HCT116 (cell line): ENCODE measurements at regions not wholly inside any gene's neighbourhood (a gene's known extent, or its start where the extent isn't known, plus 50 kb on each side); places are given as distances from the start of the nearest gene placed in this dataset.

Source experiments
- POLR2AphosphoS5 ChIP-seq: IDR thresholded peaks from 2 replicates; pipeline ENCODE4 v1.6.1; 2011; ENCODE audit warnings: mild to moderate bottlenecking, low read depth, low read length, moderate library complexity
- TF ChIP-seq, protein P1 (sequence below), 3 experiments: fragments of 200-600 bp in 1 of 3; sonication (generic) in 1 of 3; IDR thresholded peaks in 2 of 3; conservative IDR thresholded peaks in 1 of 3; 2 replicates each; pipeline ENCODE4 v1.5.1; 2012 to 2017; ENCODE audit warnings: low read depth in 2 of 3, low read length in 2 of 3, antibody characterized with exemption in 1 of 3, borderline replicate concordance in 1 of 3, control low read depth in 1 of 3, mild to moderate bottlenecking in 1 of 3, mixed read lengths in 1 of 3, mixed run types in 1 of 3, moderate library complexity in 1 of 3; ENCODE audit not compliant: insufficient read depth in 1 of 3

DNA sequence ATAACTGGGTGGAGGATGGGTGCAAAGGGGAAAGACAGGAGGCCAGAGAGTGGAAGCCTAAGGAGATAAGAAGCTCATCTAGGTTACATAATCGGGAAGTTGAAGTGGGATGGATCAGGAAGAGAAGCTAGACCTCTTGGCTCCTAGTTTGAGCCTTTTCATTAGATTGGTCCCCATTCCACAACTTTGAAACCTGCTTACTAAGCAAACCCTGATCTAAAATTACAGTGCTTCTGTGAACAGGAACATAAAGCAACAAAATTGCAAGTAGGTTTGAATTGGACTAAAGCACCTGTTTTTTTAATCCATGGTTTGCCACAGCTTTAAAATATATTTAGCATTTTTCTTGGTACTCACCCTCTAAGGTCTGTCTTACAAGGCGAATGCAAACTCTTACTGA lies 80.4 kb upstream of the EED start:
- TF ChIP-seq, protein P1, sequence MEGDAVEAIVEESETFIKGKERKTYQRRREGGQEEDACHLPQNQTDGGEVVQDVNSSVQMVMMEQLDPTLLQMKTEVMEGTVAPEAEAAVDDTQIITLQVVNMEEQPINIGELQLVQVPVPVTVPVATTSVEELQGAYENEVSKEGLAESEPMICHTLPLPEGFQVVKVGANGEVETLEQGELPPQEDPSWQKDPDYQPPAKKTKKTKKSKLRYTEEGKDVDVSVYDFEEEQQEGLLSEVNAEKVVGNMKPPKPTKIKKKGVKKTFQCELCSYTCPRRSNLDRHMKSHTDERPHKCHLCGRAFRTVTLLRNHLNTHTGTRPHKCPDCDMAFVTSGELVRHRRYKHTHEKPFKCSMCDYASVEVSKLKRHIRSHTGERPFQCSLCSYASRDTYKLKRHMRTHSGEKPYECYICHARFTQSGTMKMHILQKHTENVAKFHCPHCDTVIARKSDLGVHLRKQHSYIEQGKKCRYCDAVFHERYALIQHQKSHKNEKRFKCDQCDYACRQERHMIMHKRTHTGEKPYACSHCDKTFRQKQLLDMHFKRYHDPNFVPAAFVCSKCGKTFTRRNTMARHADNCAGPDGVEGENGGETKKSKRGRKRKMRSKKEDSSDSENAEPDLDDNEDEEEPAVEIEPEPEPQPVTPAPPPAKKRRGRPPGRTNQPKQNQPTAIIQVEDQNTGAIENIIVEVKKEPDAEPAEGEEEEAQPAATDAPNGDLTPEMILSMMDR (IDR thresholded peaks at IDR 0.05 in 2 of 3, conservative IDR thresholded peaks at IDR 0.05 in 1 of 3; ENCODE audit: borderline replicate concordance in 1 of 3, insufficient read depth in 1 of 3, low read depth in 2 of 3, low read length in 2 of 3), result no peak
- no peak for TF ChIP-seq POLR2AphosphoS5
